Retinal pigment epithelial cell (primary cell): ENCODE measurements at regions not wholly inside any gene's neighbourhood (a gene's known extent, or its start where the extent isn't known, plus 50 kb on each side); places are given as distances from the start of the nearest gene placed in this dataset.

Experiments
- DNase-seq: peaks from one replicate; pipeline ENCODE4 v3.0.0-alpha.2; 2010; ENCODE audit warnings: low read depth
- H3K4me3 ChIP-seq: 2 replicates; pipeline ENCODE4 v1.5.1; 2011; ENCODE audit warnings: mild to moderate bottlenecking, low read length, control low read depth, moderate library complexity
- CTCF ChIP-seq: conservative IDR thresholded peaks from 2 replicates; pipeline ENCODE4 v1.5.1; 2011; ENCODE audit warnings: low read depth, low read length, control low read depth, inconsistent platforms

GRCh38 chr12:92035477-92035876 is 110.2 kb downstream of the BTG1 start:
- DNase-seq: no peak
- TF ChIP-seq CTCF: no peak
- H3K4me3 ChIP-seq: no peak overlapping the region

GRCh38 chr12:92034858-92035401 is 110.7 kb downstream of the BTG1 start:
- no peak for DNase-seq
- H3K4me3 ChIP-seq: peak overlapping the region; percentile 23
- no peak for TF ChIP-seq CTCF

GRCh38 chr12:92034083-92034482 is 111.6 kb downstream of the BTG1 start:
- no peak for DNase-seq
- H3K4me3 ChIP-seq: no peak overlapping the region
- no peak for TF ChIP-seq CTCF

GRCh38 chr12:92032965-92033364 is 112.7 kb downstream of the BTG1 start:
- no peak overlapping the region for H3K4me3 ChIP-seq
- no peak for DNase-seq

GRCh38 chr12:92032101-92032500 is 113.5 kb downstream of the BTG1 start:
- no peak for TF ChIP-seq CTCF
- H3K4me3 ChIP-seq: no peak overlapping the region
- DNase-seq: no peak

More at GRCh38 chr12:92032965-92033364, 112.7 kb downstream of the BTG1 start:
- TF ChIP-seq CTCF: no peak

GRCh38 chr12:92030618-92031017 is 115.0 kb downstream of the BTG1 start:
- H3K4me3 ChIP-seq: no peak overlapping the region
- no peak for TF ChIP-seq CTCF
- no peak for DNase-seq

GRCh38 chr12:92029902-92030586 is 115.6 kb downstream of the BTG1 start:
- TF ChIP-seq CTCF: no peak
- no peak for DNase-seq
- no peak overlapping the region for H3K4me3 ChIP-seq
